HEK293 (cell line): ENCODE measurements at regions not wholly inside any gene's neighbourhood (a gene's known extent, or its start where the extent isn't known, plus 50 kb on each side); places are given as distances from the start of the nearest gene placed in this dataset.

Source experiments
- CTCF ChIA-PET: fragments of 350-600 bp; formaldehyde crosslinking; extraction: SDS; loops from one replicate; lab custom pipeline; 2021; ENCODE audit warnings: antibody characterized with exemption; lab: Yijun Ruan, JAX
- POLR2A ChIA-PET: fragments of 300-600 bp; formaldehyde crosslinking; extraction: SDS; loops from one replicate; lab custom pipeline; 2020; ENCODE audit warnings: antibody characterized with exemption, inconsistent platforms; lab: Yijun Ruan, JAX
- H3K27ac ChIP-seq: fragments of 200-500 bp; sonication (Bioruptor generic); 2 replicates; pipeline ENCODE4 v1.5.1; 2014; ENCODE audit warnings: low read depth, low read length, control low read depth, inconsistent platforms; ENCODE audit errors: extremely low read depth
- H3K36me3 ChIP-seq, 2 experiments: fragments of 200-500 bp in 1 of 2; sonication (Bioruptor generic) in 1 of 2; 1 replicate in 1 of 2; 2 replicates in 1 of 2; pipeline ENCODE4 v1.5.1; 2014 to 2017; ENCODE audit warnings: inconsistent platforms in 2 of 2, low read length in 2 of 2; ENCODE audit not compliant: control insufficient read depth in 2 of 2, insufficient read depth in 1 of 2
- H3K4me1 ChIP-seq: fragments of 200-500 bp; sonication (Bioruptor generic); 2 replicates; pipeline ENCODE4 v1.5.1; 2014; ENCODE audit warnings: mild to moderate bottlenecking, low read length, inconsistent platforms; ENCODE audit not compliant: control insufficient read depth, insufficient read depth
- H3K4me3 ChIP-seq: 2 replicates; pipeline ENCODE4 v1.5.1; 2011; ENCODE audit warnings: low read depth, mild to moderate bottlenecking, control low read depth, low read length, moderate library complexity
- H3K9me3 ChIP-seq: fragments of 200-500 bp; sonication (Bioruptor generic); 2 replicates; pipeline ENCODE4 v1.5.1; 2014; ENCODE audit warnings: low read depth, low read length, inconsistent platforms; ENCODE audit not compliant: control insufficient read depth, insufficient read depth
- GLI4 ChIP-seq: fragments of 450-650 bp; formaldehyde crosslinking; IDR thresholded peaks from 2 replicates; pipeline ENCODE4 v1.5.1; 2016; ENCODE audit warnings: missing biosample characterization, missing genetic modification characterization
- IKZF3 ChIP-seq: fragments of 450-650 bp; IDR thresholded peaks from 2 replicates; pipeline ENCODE4 v1.5.0; 2018; ENCODE audit warnings: missing biosample characterization, mild to moderate bottlenecking, missing genetic modification characterization, moderate library complexity
- KLF9 ChIP-seq: fragments of 450-650 bp; formaldehyde crosslinking; IDR thresholded peaks from 2 replicates; pipeline ENCODE4 v1.5.1; 2016; ENCODE audit warnings: missing biosample characterization, missing genetic modification characterization, low read depth
- MEIS1 ChIP-seq: sonication (generic); formaldehyde crosslinking; IDR thresholded peaks from 2 replicates; pipeline ENCODE4 v1.8.1; 2022; ENCODE audit warnings: missing genetic modification reagents, mild to moderate bottlenecking, borderline replicate concordance
- ZBTB21 ChIP-seq: fragments of 450-650 bp; formaldehyde crosslinking; IDR thresholded peaks from 2 replicates; pipeline ENCODE4 v1.5.1; 2017; ENCODE audit warnings: missing biosample characterization, missing genetic modification characterization
- ZNF394 ChIP-seq: fragments of 450-650 bp; formaldehyde crosslinking; IDR thresholded peaks from 2 replicates; pipeline ENCODE4 v1.5.1; 2016; ENCODE audit warnings: missing biosample characterization, missing genetic modification characterization, mild to moderate bottlenecking, moderate library complexity, borderline replicate concordance
- ZNF561 ChIP-seq: fragments of 450-650 bp; IDR thresholded peaks from 2 replicates; pipeline ENCODE4 v1.5.1; 2018; ENCODE audit warnings: missing biosample characterization, missing genetic modification characterization, borderline replicate concordance
- ZNF623 ChIP-seq: fragments of 450-650 bp; formaldehyde crosslinking; IDR thresholded peaks from 2 replicates; pipeline ENCODE4 v1.5.1; 2016; ENCODE audit warnings: missing biosample characterization, missing genetic modification characterization
- ZSCAN16 ChIP-seq: fragments of 450-650 bp; formaldehyde crosslinking; IDR thresholded peaks from 2 replicates; pipeline ENCODE4 v1.5.1; 2016; ENCODE audit warnings: missing biosample characterization, missing genetic modification characterization
- ZSCAN30 ChIP-seq: fragments of 450-650 bp; IDR thresholded peaks from 2 replicates; pipeline ENCODE4 v1.5.1; 2018; ENCODE audit warnings: missing biosample characterization, mild to moderate bottlenecking, missing genetic modification characterization, moderate library complexity
- TF ChIP-seq, protein P1 (sequence below): fragments of 450-650 bp; formaldehyde crosslinking; conservative IDR thresholded peaks from 2 replicates; pipeline ENCODE4 v1.5.1; 2016; ENCODE audit warnings: low read depth, missing biosample characterization, missing genetic modification characterization

DNA sequence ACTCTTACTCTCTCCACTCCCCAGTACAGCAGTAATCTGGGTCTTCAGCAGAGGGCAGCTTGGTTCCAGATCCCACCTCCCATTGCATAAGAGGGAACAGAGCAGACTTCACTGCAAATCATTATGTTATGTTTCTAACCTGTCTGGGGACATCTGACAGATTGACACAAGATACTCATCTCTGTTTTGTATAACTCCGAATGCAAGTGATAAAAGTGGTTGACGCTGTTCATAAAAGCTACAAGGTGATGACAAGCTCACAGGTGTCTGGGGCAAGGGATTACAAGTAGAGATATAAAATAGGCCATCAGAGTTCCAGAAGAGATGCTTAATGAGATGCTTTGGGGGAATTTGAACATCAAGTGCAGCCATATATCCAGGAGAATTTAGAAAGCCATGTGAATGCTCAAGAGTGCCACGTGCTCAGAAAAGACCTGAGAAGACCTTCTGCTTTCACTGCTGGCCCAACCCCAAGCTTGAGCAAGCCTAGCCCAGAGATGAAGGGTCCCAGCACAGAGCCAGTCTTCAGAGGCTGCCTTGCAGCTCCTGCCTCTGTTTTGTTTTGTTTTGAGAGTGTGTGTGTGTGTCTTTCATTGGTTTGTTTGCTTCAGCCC lies 80.6 kb downstream of the VSTM2A start:
- CTCF ChIA-PET, result no interaction called here
- no peaks in the 10 kb centered on the region for H3K9me3 ChIP-seq
- H3K4me3 ChIP-seq, result no peak overlapping the region
- TF ChIP-seq ZSCAN30 (tag by site-specific recombination) (no peak), KLF9 (tag by site-specific recombination) (no peak), IKZF3 (no peak), MEIS1 (CRISPR knock-in tag) (no peak), GLI4 (tag by site-specific recombination) (no peak), ZNF561 (no peak), ZNF623 (tag by site-specific recombination) (no peak), ZBTB21 (tag by site-specific recombination) (no peak), ZNF394 (tag by site-specific recombination) (no peak), ZSCAN16 (tag by site-specific recombination) (no peak)
- TF ChIP-seq, protein P1, sequence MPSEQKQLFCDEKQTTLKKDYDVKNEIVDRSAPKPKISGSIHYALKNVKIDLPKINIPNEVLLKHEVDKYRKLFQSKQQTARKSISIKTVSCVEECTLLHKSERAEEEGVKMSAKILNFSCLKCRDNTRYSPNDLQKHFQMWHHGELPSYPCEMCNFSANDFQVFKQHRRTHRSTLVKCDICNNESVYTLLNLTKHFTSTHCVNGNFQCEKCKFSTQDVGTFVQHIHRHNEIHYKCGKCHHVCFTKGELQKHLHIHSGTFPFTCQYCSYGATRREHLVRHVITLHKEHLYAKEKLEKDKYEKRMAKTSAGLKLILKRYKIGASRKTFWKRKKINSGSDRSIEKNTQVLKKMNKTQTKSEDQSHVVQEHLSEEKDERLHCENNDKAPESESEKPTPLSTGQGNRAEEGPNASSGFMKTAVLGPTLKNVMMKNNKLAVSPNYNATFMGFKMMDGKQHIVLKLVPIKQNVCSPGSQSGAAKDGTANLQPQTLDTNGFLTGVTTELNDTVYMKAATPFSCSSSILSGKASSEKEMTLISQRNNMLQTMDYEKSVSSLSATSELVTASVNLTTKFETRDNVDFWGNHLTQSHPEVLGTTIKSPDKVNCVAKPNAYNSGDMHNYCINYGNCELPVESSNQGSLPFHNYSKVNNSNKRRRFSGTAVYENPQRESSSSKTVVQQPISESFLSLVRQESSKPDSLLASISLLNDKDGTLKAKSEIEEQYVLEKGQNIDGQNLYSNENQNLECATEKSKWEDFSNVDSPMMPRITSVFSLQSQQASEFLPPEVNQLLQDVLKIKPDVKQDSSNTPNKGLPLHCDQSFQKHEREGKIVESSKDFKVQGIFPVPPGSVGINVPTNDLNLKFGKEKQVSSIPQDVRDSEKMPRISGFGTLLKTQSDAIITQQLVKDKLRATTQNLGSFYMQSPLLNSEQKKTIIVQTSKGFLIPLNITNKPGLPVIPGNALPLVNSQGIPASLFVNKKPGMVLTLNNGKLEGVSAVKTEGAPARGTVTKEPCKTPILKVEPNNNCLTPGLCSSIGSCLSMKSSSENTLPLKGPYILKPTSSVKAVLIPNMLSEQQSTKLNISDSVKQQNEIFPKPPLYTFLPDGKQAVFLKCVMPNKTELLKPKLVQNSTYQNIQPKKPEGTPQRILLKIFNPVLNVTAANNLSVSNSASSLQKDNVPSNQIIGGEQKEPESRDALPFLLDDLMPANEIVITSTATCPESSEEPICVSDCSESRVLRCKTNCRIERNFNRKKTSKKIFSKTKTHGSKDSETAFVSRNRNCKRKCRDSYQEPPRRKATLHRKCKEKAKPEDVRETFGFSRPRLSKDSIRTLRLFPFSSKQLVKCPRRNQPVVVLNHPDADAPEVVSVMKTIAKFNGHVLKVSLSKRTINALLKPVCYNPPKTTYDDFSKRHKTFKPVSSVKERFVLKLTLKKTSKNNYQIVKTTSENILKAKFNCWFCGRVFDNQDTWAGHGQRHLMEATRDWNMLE, result no peak
- H3K36me3 ChIP-seq, result no peaks in the 10 kb centered on the region
- H3K4me1 ChIP-seq, result no peaks in the 10 kb centered on the region
- POLR2A ChIA-PET, result no interaction called here
- no peak overlapping the region for H3K27ac ChIP-seq
